A673 (cell line): ENCODE measurements at regions not wholly inside any gene's neighbourhood (a gene's known extent, or its start where the extent isn't known, plus 50 kb on each side); places are given as distances from the start of the nearest gene placed in this dataset.

ENCODE experiments used
- EZH2 ChIP-seq: fragments of 200-600 bp; sonication (generic); IDR thresholded peaks from 2 replicates; pipeline ENCODE4 v1.6.1; 2017; ENCODE audit warnings: borderline replicate concordance, low read depth, mild to moderate bottlenecking, mixed read lengths, antibody characterized with exemption, low read length; ENCODE audit not compliant: poor library complexity, severe bottlenecking
- TF ChIP-seq, protein P1 (sequence below): fragments of 300-800, 200-600 bp; sonication (generic); conservative IDR thresholded peaks from 2 replicates; pipeline ENCODE4 v1.5.1; 2017; ENCODE audit warnings: low read depth, mild to moderate bottlenecking, antibody characterized with exemption, low read length, moderate library complexity, mixed read lengths

- no peak for TF ChIP-seq EZH2
- TF ChIP-seq, protein P1, sequence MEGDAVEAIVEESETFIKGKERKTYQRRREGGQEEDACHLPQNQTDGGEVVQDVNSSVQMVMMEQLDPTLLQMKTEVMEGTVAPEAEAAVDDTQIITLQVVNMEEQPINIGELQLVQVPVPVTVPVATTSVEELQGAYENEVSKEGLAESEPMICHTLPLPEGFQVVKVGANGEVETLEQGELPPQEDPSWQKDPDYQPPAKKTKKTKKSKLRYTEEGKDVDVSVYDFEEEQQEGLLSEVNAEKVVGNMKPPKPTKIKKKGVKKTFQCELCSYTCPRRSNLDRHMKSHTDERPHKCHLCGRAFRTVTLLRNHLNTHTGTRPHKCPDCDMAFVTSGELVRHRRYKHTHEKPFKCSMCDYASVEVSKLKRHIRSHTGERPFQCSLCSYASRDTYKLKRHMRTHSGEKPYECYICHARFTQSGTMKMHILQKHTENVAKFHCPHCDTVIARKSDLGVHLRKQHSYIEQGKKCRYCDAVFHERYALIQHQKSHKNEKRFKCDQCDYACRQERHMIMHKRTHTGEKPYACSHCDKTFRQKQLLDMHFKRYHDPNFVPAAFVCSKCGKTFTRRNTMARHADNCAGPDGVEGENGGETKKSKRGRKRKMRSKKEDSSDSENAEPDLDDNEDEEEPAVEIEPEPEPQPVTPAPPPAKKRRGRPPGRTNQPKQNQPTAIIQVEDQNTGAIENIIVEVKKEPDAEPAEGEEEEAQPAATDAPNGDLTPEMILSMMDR: no peak
Observed at GRCh38 chr18:64294967-64295366, 146.1 kb upstream of the LINC00305 start.
